ENCODE measurements at regions not wholly inside any gene's neighbourhood (a gene's known extent, or its start where the extent isn't known, plus 50 kb on each side); places are given as distances from the start of the nearest gene placed in this dataset.

- Histone ChIP-seq H3K4me3 (ENCODE audit: control extremely low read depth in 1 of 5, extremely low read depth in 1 of 5, insufficient read depth in 1 of 5, low read depth in 2 of 5, low read length in 4 of 5) (no peak overlapping the region), H3K36me3 (replicated peaks in 1 of 2; ENCODE audit: control extremely low read depth in 1 of 2, control insufficient read depth in 1 of 2, extremely low read depth in 1 of 2, insufficient read depth in 2 of 2, low read length in 1 of 2) (no peaks in the 10 kb centered on the region), H3K9ac (ENCODE audit: low read length) (no peak overlapping the region), H3K9me3 (ENCODE audit: control extremely low read depth in 1 of 3, control insufficient read depth in 2 of 3, insufficient read depth in 1 of 3, low read length in 2 of 3) (no peaks in the 10 kb centered on the region), H3K4me1 (ENCODE audit: control insufficient read depth in 2 of 2, insufficient read depth in 2 of 2, low read length in 2 of 2) (no peaks in the 10 kb centered on the region), H4K20me1 (ENCODE audit: control insufficient read depth, insufficient read depth, low read length, poor library complexity, severe bottlenecking) (no peaks in the 10 kb centered on the region), H3K79me2 (ENCODE audit: control insufficient read depth, insufficient read depth, low read length) (no peaks in the 10 kb centered on the region), H3K27me3 (replicated peaks in 1 of 4; ENCODE audit: control extremely low read depth in 1 of 4, control insufficient read depth in 3 of 4, insufficient read depth in 4 of 4, low read length in 3 of 4) (no peaks in the 10 kb centered on the region), H3K27ac (ENCODE audit: low read length in 2 of 2) (no peak overlapping the region), H2AFZ (ENCODE audit: insufficient read depth, low read depth, low read length, poor library complexity, severe bottlenecking) (no peak overlapping the region), H3K4me2 (replicated peaks; ENCODE audit: low read depth, low read length, poor library complexity, severe bottlenecking) (no peak overlapping the region)
- no peak for ATAC-seq (ENCODE audit: low read depth)
- H3K9me3 Mint-ChIP-seq (ENCODE audit: insufficient read depth), result no peaks in the 10 kb centered on the region
- intact Hi-C loops (cut with micrococcal nuclease), result no loop called here
- ChIA-PET POLR2A (no interaction called here), CTCF (no interaction called here)
- H3K4me1 Mint-ChIP-seq, result no peaks in the 10 kb centered on the region
- no peak for TF ChIP-seq CTCF (IDR thresholded peaks at IDR 0.05)
- TF ChIP-seq EZH2 (IDR thresholded peaks at IDR 0.05; ENCODE audit: borderline replicate concordance, insufficient read depth, low read depth, low read length, poor library complexity, severe bottlenecking), result no peak
- WGBS (ENCODE audit: insufficient coverage), result 90% methylated on average over 3 of the region's 4 CpGs
- DNase-seq, result no peak
- H3K4me3 Mint-ChIP-seq, result no peak overlapping the region
- no peak overlapping the region for H3K27ac Mint-ChIP-seq
- H3K27me3 Mint-ChIP-seq, result peaks cover 3% of the 10 kb centered on the region
Observed at GRCh38 chr7:152485826-152486225, 50.0 kb upstream of the KMT2C start.

All from B cell (primary cell).